ENCODE measurements at regions not wholly inside any gene's neighbourhood (a gene's known extent, or its start where the extent isn't known, plus 50 kb on each side); places are given as distances from the start of the nearest gene placed in this dataset.

DNA sequence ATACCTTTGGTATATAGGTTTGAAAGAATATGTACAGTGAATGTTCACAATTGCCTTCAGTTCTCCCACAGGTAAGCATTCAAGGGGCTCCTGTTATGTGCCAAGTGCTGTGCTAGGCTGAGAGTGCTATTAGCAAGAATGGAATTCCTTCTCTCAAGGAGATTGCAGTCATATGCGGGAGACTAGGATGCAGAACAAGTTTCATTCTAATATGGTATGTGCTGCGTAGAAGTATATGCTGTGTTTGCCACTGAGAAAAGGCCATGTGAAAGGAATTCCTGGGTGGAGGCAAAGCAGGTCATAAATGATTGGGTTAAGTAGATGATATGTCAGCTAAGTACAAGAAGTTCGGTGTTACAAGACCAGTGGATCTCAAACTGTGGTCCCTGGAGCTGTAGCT is 303.0 kb downstream of the GPATCH2 start:
- ChIA-PET SMC1A (ENCODE audit: uncharacterized antibody, unreplicated experiment) (no interaction called here), POLR2A (no interaction called here), CTCF (no interaction called here), RAD21 (ENCODE audit: unreplicated experiment) (no interaction called here)
- 51% methylated on average over 3 of the region's 3 CpGs for WGBS (ENCODE audit: insufficient coverage, insufficient replicate concordance, low lambda C conversion rate, missing lambda C conversion rate)
- Histone ChIP-seq H3K4me1 (ENCODE audit: control insufficient read depth, insufficient read depth, low read length) (peaks cover 5% of the 10 kb centered on the region), H3K27ac (ENCODE audit: control insufficient read depth, insufficient read depth) (no peak overlapping the region), H4K20me1 (ENCODE audit: control insufficient read depth, insufficient read depth) (no peaks in the 10 kb centered on the region), H2AFZ (ENCODE audit: control insufficient read depth, low read depth, low read length) (no peak overlapping the region), H3K9ac (ENCODE audit: control insufficient read depth, insufficient read depth, low read length) (no peak overlapping the region), H3K9me3 (replicated peaks; ENCODE audit: control insufficient read depth, insufficient read depth, low read length) (no peaks in the 10 kb centered on the region), H3K4me2 (ENCODE audit: control insufficient read depth, insufficient read depth) (no peak overlapping the region), H3K27me3 (replicated peaks in 1 of 2; ENCODE audit: control insufficient read depth in 2 of 2, insufficient read depth in 2 of 2, low read length in 1 of 2) (peaks cover 0 to 3% of the 10 kb centered on the region in 2 experiments; a peak in 2 of 4 replicates), H3K4me3 (no peak overlapping the region), H3K36me3 (ENCODE audit: control insufficient read depth in 2 of 2, insufficient read depth in 2 of 2, low read length in 1 of 2) (no peaks in the 10 kb centered on the region), H3K79me2 (ENCODE audit: control insufficient read depth, insufficient read depth, low read length) (no peaks in the 10 kb centered on the region)
- intact Hi-C loops (cut with micrococcal nuclease; ENCODE audit: unreplicated experiment) = loop anchor here (10.0 kb wide), 1 partner anchor 337 kb away; no protein-coding TSS in a partner anchor
- DNase-seq (ENCODE audit: low read depth, low spot score) (no peak), FAIRE-seq (no peak), ATAC-seq (no peak)
- BruUV-seq (replicated peaks) = no TSS peak
- TF ChIP-seq SIN3A (IDR thresholded peaks at IDR 0.05; ENCODE audit: low read depth, low read length) = no peak
- no peak for TF ChIP-seq ELK1 (IDR thresholded peaks at IDR 0.05; ENCODE audit: low read depth, low read length)
- no peak for TF ChIP-seq TBL1XR1 (IDR thresholded peaks at IDR 0.05; ENCODE audit: low read depth, low read length)
- no peak for TF ChIP-seq NR2F1 (conservative IDR thresholded peaks at IDR 0.05)
- no peak for TF ChIP-seq NKRF (conservative IDR thresholded peaks at IDR 0.05)
- no peak for TF ChIP-seq ZNF384 (IDR thresholded peaks at IDR 0.05; ENCODE audit: borderline replicate concordance, low read depth, low read length)
- TF ChIP-seq SREBF1 (IDR thresholded peaks at IDR 0.05; ENCODE audit: low read length) = no peak
- no peak for TF ChIP-seq NRF1 (conservative IDR thresholded peaks at IDR 0.05; ENCODE audit: low read depth, low read length)
- in situ Hi-C loops (cut with MboI) = no loop called here

Measured in GM12878 (cell line).